IMR-90 (cell line): ENCODE measurements at regions not wholly inside any gene's neighbourhood (a gene's known extent, or its start where the extent isn't known, plus 50 kb on each side); places are given as distances from the start of the nearest gene placed in this dataset.

Experiments
- ATAC-seq: fragments of 200-7000 bp; cut with Tn5 transposase; 2 replicates; pipeline ENCODE4 v1.9.1; 2020; ENCODE audit warnings: low read depth, mild to moderate bottlenecking, moderate library complexity
- BruUV-seq: library from RNA; stranded (reverse); fragments of 400-500 nt; replicated peaks from 2 replicates; lab custom pipeline; 2021; lab: Mats Ljungman, UMichigan
- CTCF ChIA-PET: fragments of 300-600 bp; formaldehyde crosslinking; extraction: SDS; loops from one replicate; lab custom pipeline; 2021; ENCODE audit warnings: antibody characterized with exemption; lab: Yijun Ruan, JAX
- POLR2A ChIA-PET: fragments of 300-600 bp; sonication (Branson Sonifier 250); formaldehyde crosslinking; loops from one replicate; lab custom pipeline; 2022; ENCODE audit warnings: antibody characterized with exemption; ENCODE audit not compliant: unreplicated experiment; lab: Charles Lee
- DNase-seq: peaks from one replicate; pipeline ENCODE4 v3.0.0; 2013
- H2AFZ ChIP-seq: replicated peaks from 2 replicates; pipeline ENCODE3; 2013; ENCODE audit warnings: low read length, mild to moderate bottlenecking; ENCODE audit not compliant: poor library complexity
- H2AK5ac ChIP-seq: 2 replicates; pipeline ENCODE4 v1.6.1; 2013; ENCODE audit warnings: low read depth, low read length, inconsistent platforms
- H2AK9ac ChIP-seq: replicated peaks from 2 replicates; pipeline ENCODE3; 2013; ENCODE audit warnings: mild to moderate bottlenecking, low read depth, low read length, moderate library complexity; ENCODE audit not compliant: poor library complexity
- H2BK120ac ChIP-seq: 2 replicates; pipeline ENCODE4 v1.6.1; 2013; ENCODE audit warnings: low read depth, low read length, inconsistent platforms
- H2BK15ac ChIP-seq: 3 replicates; pipeline ENCODE4 v1.6.1; 2013; ENCODE audit warnings: low read depth, low read length, inconsistent platforms
- H2BK20ac ChIP-seq: 2 replicates; pipeline ENCODE4 v1.6.1; 2013; ENCODE audit warnings: low read depth, mild to moderate bottlenecking, inconsistent platforms, low read length, moderate library complexity
- H2BK5ac ChIP-seq: 2 replicates; pipeline ENCODE4 v1.6.1; 2013; ENCODE audit warnings: mild to moderate bottlenecking, low read depth, low read length, inconsistent platforms; ENCODE audit not compliant: poor library complexity, severe bottlenecking
- H3K14ac ChIP-seq: replicated peaks from 2 replicates; pipeline ENCODE4 v1.6.1; 2013; ENCODE audit warnings: low read depth, low read length, inconsistent platforms
- H3K18ac ChIP-seq: 2 replicates; pipeline ENCODE4 v1.6.1; 2013; ENCODE audit warnings: low read depth, low read length, control low read depth
- H3K23ac ChIP-seq: 2 replicates; pipeline ENCODE4 v1.6.1; 2013; ENCODE audit warnings: low read depth, low read length, inconsistent platforms
- H3K27ac ChIP-seq: 2 replicates; pipeline ENCODE4 v1.5.1; 2013; ENCODE audit warnings: mild to moderate bottlenecking, control low read depth, low read length; ENCODE audit not compliant: insufficient read depth
- H3K27me3 ChIP-seq: 2 replicates; pipeline ENCODE4 v1.6.1; 2013; ENCODE audit warnings: low read length; ENCODE audit not compliant: control insufficient read depth, insufficient read depth
- H3K36me3 ChIP-seq: 2 replicates; pipeline ENCODE4 v1.6.1; 2013; ENCODE audit warnings: low read length, mixed read lengths; ENCODE audit not compliant: control insufficient read depth, insufficient read depth
- H3K4ac ChIP-seq: 2 replicates; pipeline ENCODE4 v1.6.1; 2013; ENCODE audit warnings: low read depth, low read length, inconsistent platforms
- H3K4me1 ChIP-seq: 2 replicates; pipeline ENCODE4 v1.6.1; 2013; ENCODE audit warnings: low read length, mixed read lengths; ENCODE audit not compliant: control insufficient read depth, insufficient read depth
- H3K4me2 ChIP-seq: 2 replicates; pipeline ENCODE4 v1.6.1; 2013; ENCODE audit warnings: low read depth, mild to moderate bottlenecking, control low read depth, low read length, moderate library complexity
- H3K4me3 ChIP-seq: 2 replicates; pipeline ENCODE4 v1.5.1; 2013; ENCODE audit warnings: low read depth, mild to moderate bottlenecking, control low read depth, low read length, moderate library complexity; ENCODE audit not compliant: insufficient read depth
- H3K56ac ChIP-seq: 2 replicates; pipeline ENCODE4 v1.6.1; 2013; ENCODE audit warnings: low read length, inconsistent platforms; ENCODE audit not compliant: insufficient read depth; ENCODE audit errors: extremely low read depth
- H3K79me1 ChIP-seq, 2 experiments: 2 replicates each; pipeline ENCODE4 v1.6.1; 2013; ENCODE audit warnings: low read length in 2 of 2, inconsistent platforms in 1 of 2, low read depth in 1 of 2
- H3K9ac ChIP-seq: 2 replicates; pipeline ENCODE4 v1.6.1; 2013; ENCODE audit warnings: low read depth, low read length, control low read depth
- H3K9me1 ChIP-seq: 2 replicates; pipeline ENCODE4 v1.6.1; 2013; ENCODE audit warnings: low read length, inconsistent platforms; ENCODE audit not compliant: insufficient read depth
- H3K9me3 ChIP-seq: 2 replicates; pipeline ENCODE4 v1.6.1; 2013; ENCODE audit warnings: low read length; ENCODE audit not compliant: control insufficient read depth, insufficient read depth
- H4K20me1 ChIP-seq: 2 replicates; pipeline ENCODE4 v1.6.1; 2013; ENCODE audit warnings: low read length, inconsistent platforms; ENCODE audit not compliant: insufficient read depth
- H4K5ac ChIP-seq: 2 replicates; pipeline ENCODE4 v1.6.1; 2013; ENCODE audit warnings: mild to moderate bottlenecking, low read depth, low read length, control low read depth
- H4K8ac ChIP-seq, 2 experiments: 2 replicates each; pipeline ENCODE4 v1.6.1; 2013; ENCODE audit warnings: low read depth in 2 of 2, low read length in 2 of 2, control low read depth in 1 of 2, inconsistent platforms in 1 of 2
- H4K91ac ChIP-seq: 2 replicates; pipeline ENCODE4 v1.6.1; 2013; ENCODE audit warnings: low read depth, low read length, inconsistent platforms; ENCODE audit not compliant: insufficient read depth
- RCOR1 ChIP-seq: IDR thresholded peaks from 2 replicates; pipeline ENCODE4 v1.6.1; 2012; ENCODE audit warnings: mild to moderate bottlenecking, low read length, improper control_type of control experiment; ENCODE audit not compliant: insufficient replicate concordance
- WGBS, 2 experiments: methylation state at CpG; one replicate each; pipeline versions ENCODE4 v1.1.5 to v1.1.7; 2013; ENCODE audit warnings: missing lambda C conversion rate in 2 of 2; ENCODE audit not compliant: insufficient read length in 1 of 2; ENCODE audit errors: extremely low coverage in 2 of 2; 5-methylcytosine and 5-hydroxymethylcytosine counted together
- dilution Hi-C: fragments of 300-500 bp; cut with HindIII; formaldehyde crosslinking; loops from one replicate; pipeline ENCODE4 v1.14.3; 2018; ENCODE audit warnings: low sequenced_read_pairs; ENCODE audit not compliant: unreplicated experiment
- in situ Hi-C: fragments of 300-500 bp; cut with MboI; formaldehyde crosslinking; loops from 3 replicates; pipeline ENCODE4 v1.14.3; 2019; ENCODE audit warnings: low sequenced_read_pairs, inconsistent platforms, mixed read lengths
- intact Hi-C: fragments of 100-400 bp; cut with micrococcal nuclease; formaldehyde crosslinking; loops from 2 replicates; pipeline ENCODE4 v1.10.0; 2022
- TF ChIP-seq, protein P1 (sequence below): fragments of 150-350 bp; IDR thresholded peaks from 2 replicates; pipeline ENCODE4 v1.6.1; 2017; ENCODE audit warnings: mild to moderate bottlenecking, antibody characterized with exemption, low read length, low read depth

DNA sequence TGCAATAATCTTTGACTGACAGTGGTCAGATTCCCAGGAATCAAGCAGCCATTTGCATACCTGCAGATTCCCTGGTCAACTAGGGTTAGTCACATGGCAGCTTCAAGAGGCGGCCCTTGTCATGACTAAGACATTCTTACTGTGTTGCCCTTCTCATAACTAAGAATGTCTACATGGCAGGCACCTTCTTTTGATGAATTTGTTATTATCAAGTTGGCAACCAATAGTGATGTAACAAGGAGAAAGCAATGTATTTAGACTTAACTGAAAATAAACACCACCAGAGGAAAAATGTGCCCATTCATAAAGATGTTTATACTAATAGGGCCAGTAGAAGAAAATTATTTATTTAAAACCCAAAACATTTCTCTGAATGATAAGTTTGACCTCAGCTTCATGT, 215.6 kb downstream of the TLE1 start:
- Histone ChIP-seq H3K14ac (peak overlapping the region; percentile 44; the same call in 1 of the 2 replicates), H2BK20ac (no peak overlapping the region), H2BK15ac (no peak overlapping the region), H3K9ac (no peak overlapping the region), H3K36me3 (no peaks in the 10 kb centered on the region), H4K5ac (0 out of 2 replicates have a peak overlapping the region, but pooled peaks have one; percentile 42), H2BK5ac (no peak overlapping the region), H3K56ac (no peak overlapping the region), H3K4me3 (no peak overlapping the region), H4K8ac (no peak overlapping the region), H4K20me1 (no peaks in the 10 kb centered on the region), H3K79me1 (no peaks in the 10 kb centered on the region), H3K9me1 (peaks cover 3% of the 10 kb centered on the region; the same call in 1 of the 2 replicates), H3K4me1 (peaks cover 11% of the 10 kb centered on the region), H2BK120ac (peak overlapping the region; percentile 23; the same call in 1 of the 2 replicates), H3K4me2 (no peak overlapping the region), H2AK5ac (0 out of 2 replicates have a peak overlapping the region, but pooled peaks have one; percentile 53), H2AK9ac (peak overlapping the region; percentile 73), H2AFZ (no peak overlapping the region), H3K23ac (peak overlapping the region; percentile 78; the same call in 1 of the 2 replicates), H3K27me3 (no peaks in the 10 kb centered on the region), H4K91ac (no peak overlapping the region), H3K4ac (0 out of 2 replicates have a peak overlapping the region, but pooled peaks have one; percentile 25), H3K9me3 (no peaks in the 10 kb centered on the region), H3K27ac (peak overlapping the region; percentile 80; the same call in 1 of the 2 replicates), H3K18ac (peak overlapping the region; percentile 4; the same call in 1 of the 2 replicates)
- intact Hi-C loops (no loop called here), in situ Hi-C loops (no loop called here), dilution Hi-C loops (no loop called here)
- WGBS, 2 experiments: no CpG with 5 or more reads among the region's 1 CpG
- TF ChIP-seq, protein P1, sequence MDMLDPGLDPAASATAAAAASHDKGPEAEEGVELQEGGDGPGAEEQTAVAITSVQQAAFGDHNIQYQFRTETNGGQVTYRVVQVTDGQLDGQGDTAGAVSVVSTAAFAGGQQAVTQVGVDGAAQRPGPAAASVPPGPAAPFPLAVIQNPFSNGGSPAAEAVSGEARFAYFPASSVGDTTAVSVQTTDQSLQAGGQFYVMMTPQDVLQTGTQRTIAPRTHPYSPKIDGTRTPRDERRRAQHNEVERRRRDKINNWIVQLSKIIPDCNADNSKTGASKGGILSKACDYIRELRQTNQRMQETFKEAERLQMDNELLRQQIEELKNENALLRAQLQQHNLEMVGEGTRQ: 0 out of 2 replicates have a peak, but pooled peaks have one; percentile 15
- no peak for TF ChIP-seq RCOR1
- POLR2A ChIA-PET: no interaction called here
- ATAC-seq (peak; percentile 78), DNase-seq (peak; percentile 67)
- CTCF ChIA-PET: interaction anchor here (0.7 kb wide), 1 partner anchor 221 kb away, joined by 3 read pairs; no protein-coding TSS in a partner anchor
- no TSS peak for BruUV-seq
